ENCODE measurements at regions not wholly inside any gene's neighbourhood (a gene's known extent, or its start where the extent isn't known, plus 50 kb on each side); places are given as distances from the start of the nearest gene placed in this dataset.

GRCh38 chrX:7552760-7553159 lies 290.2 kb upstream of the VCX start:
- DNase-seq: no peak
- no peak overlapping the region for H3K4me3 Mint-ChIP-seq
- no peaks in the 10 kb centered on the region for H3K4me1 Mint-ChIP-seq (ENCODE audit: low read depth)
- intact Hi-C loops (cut with micrococcal nuclease): no loop called here
- H3K27me3 Mint-ChIP-seq: no peaks in the 10 kb centered on the region
- no peaks in the 10 kb centered on the region for H3K36me3 Mint-ChIP-seq
- H3K9me3 Mint-ChIP-seq: peaks cover under 1% of the 10 kb centered on the region
- H3K27ac Mint-ChIP-seq: no peak overlapping the region
- CTCF ChIA-PET: no interaction called here
- POLR2A ChIA-PET: no interaction called here

- no peak overlapping the region for H3K27ac Mint-ChIP-seq
- intact Hi-C loops (cut with micrococcal nuclease): no loop called here
Measured at GRCh38 chrX:7546551-7547080, 296.4 kb upstream of the VCX start.

DNA sequence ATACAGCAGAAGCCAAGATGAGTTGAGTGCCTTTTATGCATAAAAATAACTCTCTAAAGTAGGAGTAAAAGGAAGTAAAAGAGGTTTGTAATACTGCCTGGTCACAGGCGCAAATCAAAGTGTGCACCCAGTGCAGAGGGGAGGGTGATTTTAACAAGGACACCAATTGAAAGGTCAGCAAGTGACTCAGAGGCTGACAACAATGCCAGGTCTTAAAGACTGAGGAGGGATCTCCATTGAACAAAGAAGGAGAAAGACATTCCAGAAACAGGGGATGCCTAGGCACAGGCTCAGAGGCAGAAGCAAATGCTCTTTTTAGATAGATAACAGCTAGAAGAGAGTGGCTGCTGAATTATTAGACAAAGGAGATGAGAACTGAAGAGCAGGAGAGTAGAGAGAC lies 297.4 kb upstream of the VCX start:
- H3K4me3 Mint-ChIP-seq: no peak overlapping the region
- intact Hi-C loops (cut with micrococcal nuclease): no loop called here
- H3K27me3 Mint-ChIP-seq: no peaks in the 10 kb centered on the region
- no peak overlapping the region for H3K27ac Mint-ChIP-seq
- H3K9me3 Mint-ChIP-seq: peaks cover 5% of the 10 kb centered on the region
- no peaks in the 10 kb centered on the region for H3K36me3 Mint-ChIP-seq
- POLR2A ChIA-PET: no interaction called here
- DNase-seq: no peak
- CTCF ChIA-PET: no interaction called here
- H3K4me1 Mint-ChIP-seq (ENCODE audit: low read depth): no peaks in the 10 kb centered on the region

More at GRCh38 chrX:7546551-7547080, 296.4 kb upstream of the VCX start:
- H3K4me3 Mint-ChIP-seq: no peak overlapping the region
- H3K4me1 Mint-ChIP-seq (ENCODE audit: low read depth): no peaks in the 10 kb centered on the region
- no peaks in the 10 kb centered on the region for H3K36me3 Mint-ChIP-seq
- peaks cover 5% of the 10 kb centered on the region for H3K9me3 Mint-ChIP-seq
- CTCF ChIA-PET: no interaction called here
- no peak for DNase-seq
- POLR2A ChIA-PET: no interaction called here
- no peaks in the 10 kb centered on the region for H3K27me3 Mint-ChIP-seq

GRCh38 chrX:7542587-7543380 lies 300.2 kb upstream of the VCX start:
- Mint-ChIP-seq H3K4me1 (ENCODE audit: low read depth) (no peaks in the 10 kb centered on the region), H3K9me3 (peaks cover 6% of the 10 kb centered on the region), H3K4me3 (no peak overlapping the region), H3K27me3 (no peaks in the 10 kb centered on the region), H3K27ac (no peak overlapping the region), H3K36me3 (no peaks in the 10 kb centered on the region)
- intact Hi-C loops (cut with micrococcal nuclease): no loop called here
- ChIA-PET POLR2A (no interaction called here), CTCF (no interaction called here)
- DNase-seq: no peak

DNA sequence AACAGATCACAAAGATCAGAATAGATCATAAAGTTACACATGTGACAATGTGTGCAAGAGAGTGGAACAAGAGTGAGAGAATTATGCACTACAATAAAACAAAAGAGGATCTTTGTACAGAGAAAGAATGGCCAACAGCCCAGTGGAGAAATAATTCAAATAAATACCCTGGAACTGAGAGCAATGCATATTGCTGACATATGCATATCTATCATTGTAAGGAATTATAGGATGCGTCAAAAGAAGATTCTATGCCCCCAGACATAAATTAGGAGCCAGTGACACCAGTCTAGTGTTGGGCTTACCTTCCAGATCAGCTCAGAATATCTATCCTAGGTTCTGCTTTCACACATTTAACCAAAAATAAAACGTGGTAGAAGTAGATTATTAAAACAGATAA lies 320.1 kb upstream of the VCX start:
- no peaks in the 10 kb centered on the region for H3K27me3 Mint-ChIP-seq
- no peak overlapping the region for H3K27ac Mint-ChIP-seq
- H3K36me3 Mint-ChIP-seq: no peaks in the 10 kb centered on the region
- ChIA-PET CTCF (no interaction called here), POLR2A (no interaction called here)
- H3K4me3 Mint-ChIP-seq: no peak overlapping the region
- peaks cover 10% of the 10 kb centered on the region for H3K9me3 Mint-ChIP-seq
- no peak for DNase-seq
- H3K4me1 Mint-ChIP-seq (ENCODE audit: low read depth): no peaks in the 10 kb centered on the region
- intact Hi-C loops (cut with micrococcal nuclease): no loop called here

GRCh38 chrX:7515681-7516413 lies 327.1 kb upstream of the VCX start:
- Mint-ChIP-seq H3K4me3 (no peak overlapping the region), H3K36me3 (no peaks in the 10 kb centered on the region), H3K9me3 (peaks cover 3% of the 10 kb centered on the region), H3K4me1 (ENCODE audit: low read depth) (no peaks in the 10 kb centered on the region), H3K27ac (no peak overlapping the region), H3K27me3 (no peaks in the 10 kb centered on the region)
- ChIA-PET CTCF (no interaction called here), POLR2A (no interaction called here)
- intact Hi-C loops (cut with micrococcal nuclease): no loop called here
- DNase-seq: no peak

DNA sequence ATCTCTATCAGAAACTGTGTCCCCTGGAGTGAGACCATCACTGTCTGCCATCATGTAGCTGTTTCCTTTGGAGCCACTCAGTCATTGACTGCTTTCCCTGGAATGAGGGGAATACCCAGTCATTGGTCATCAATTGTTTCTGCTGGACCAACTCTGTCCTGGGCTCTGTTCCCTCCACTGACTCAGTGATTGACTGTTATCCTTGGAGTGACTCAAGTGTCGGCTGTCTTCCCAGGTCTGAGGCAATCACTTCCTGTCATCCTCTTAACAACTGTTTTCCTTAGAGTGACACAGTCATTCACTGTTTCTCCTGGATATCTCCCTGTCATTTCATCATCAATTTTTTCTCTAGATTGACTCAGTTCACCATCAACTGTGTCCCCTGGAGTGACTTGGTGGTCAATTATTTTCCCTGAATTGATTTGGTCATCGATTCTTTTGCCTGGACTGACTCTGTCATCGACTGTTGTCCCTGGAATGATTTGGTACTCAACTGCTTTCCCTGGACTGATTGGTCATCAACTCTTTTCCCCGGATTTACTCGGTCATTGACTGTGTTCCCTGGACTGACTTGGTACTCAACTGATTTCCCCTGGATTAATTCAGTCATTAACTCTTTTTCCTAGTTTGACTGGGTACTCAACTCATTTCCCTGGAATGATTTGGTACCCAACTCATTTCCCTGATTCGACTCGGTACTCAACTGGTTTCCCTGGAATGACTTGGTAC lies 327.9 kb upstream of the VCX start:
- Mint-ChIP-seq H3K4me3 (no peak overlapping the region), H3K27ac (no peak overlapping the region), H3K4me1 (ENCODE audit: low read depth) (no peaks in the 10 kb centered on the region), H3K27me3 (no peaks in the 10 kb centered on the region), H3K9me3 (peaks cover 3% of the 10 kb centered on the region), H3K36me3 (no peaks in the 10 kb centered on the region)
- DNase-seq: no peak
- intact Hi-C loops (cut with micrococcal nuclease): no loop called here
- ChIA-PET CTCF (no interaction called here), POLR2A (no interaction called here)

DNA sequence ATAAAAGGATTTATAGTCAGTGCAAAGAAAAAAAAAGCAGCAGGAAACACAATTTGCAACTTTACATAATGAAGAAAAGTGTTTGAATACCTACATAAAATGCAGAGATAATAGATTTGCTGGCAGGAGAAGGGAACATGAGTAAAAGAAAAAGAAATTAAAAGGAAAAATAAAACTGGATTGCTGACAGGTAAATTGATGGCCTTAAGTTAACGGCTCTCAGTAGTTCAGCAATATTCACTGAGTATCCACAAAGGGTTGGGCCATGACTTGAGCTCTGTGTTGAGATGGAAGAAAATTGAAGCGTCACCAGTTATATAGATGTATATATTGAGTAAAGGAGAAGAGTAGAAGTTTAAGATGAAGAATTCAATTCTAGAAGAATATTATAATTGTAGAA lies 330.1 kb upstream of the VCX start:
- H3K36me3 Mint-ChIP-seq: no peaks in the 10 kb centered on the region
- intact Hi-C loops (cut with micrococcal nuclease): no loop called here
- no peaks in the 10 kb centered on the region for H3K27me3 Mint-ChIP-seq

GRCh38 chrX:7503251-7503650 lies 339.7 kb upstream of the VCX start:
- no peaks in the 10 kb centered on the region for H3K27me3 Mint-ChIP-seq
- POLR2A ChIA-PET: no interaction called here
- intact Hi-C loops (cut with micrococcal nuclease): no loop called here
- no peak overlapping the region for H3K4me3 Mint-ChIP-seq
- no peaks in the 10 kb centered on the region for H3K4me1 Mint-ChIP-seq (ENCODE audit: low read depth)
- no peaks in the 10 kb centered on the region for H3K9me3 Mint-ChIP-seq
- no peak overlapping the region for H3K27ac Mint-ChIP-seq
- no peak for DNase-seq
- CTCF ChIA-PET: no interaction called here
- H3K36me3 Mint-ChIP-seq: no peaks in the 10 kb centered on the region

More for the DNA sequence above, 330.1 kb upstream of the VCX start:
- Mint-ChIP-seq H3K4me1 (ENCODE audit: low read depth) (no peaks in the 10 kb centered on the region), H3K27ac (no peak overlapping the region), H3K9me3 (peaks cover 3% of the 10 kb centered on the region), H3K4me3 (no peak overlapping the region)
- ChIA-PET POLR2A (no interaction called here), CTCF (no interaction called here)
- DNase-seq: no peak

DNA sequence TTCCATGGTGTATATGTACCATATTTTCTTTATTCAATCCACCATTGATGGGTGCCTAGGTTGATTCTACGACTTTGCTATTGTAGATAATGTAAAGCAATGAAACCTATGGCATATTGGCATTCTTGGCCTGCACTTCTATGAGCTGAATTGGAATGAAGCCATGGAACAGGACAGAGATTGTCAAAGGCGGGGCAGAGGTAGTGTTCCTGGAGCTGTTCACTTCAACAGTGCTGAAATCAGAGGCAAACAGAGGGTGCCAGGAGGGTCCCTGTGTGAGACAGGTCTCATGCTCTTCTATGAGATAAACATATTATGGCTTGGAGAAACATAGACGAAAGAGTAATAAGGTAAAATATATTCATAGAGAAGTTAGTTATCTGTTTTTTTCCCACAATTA lies 342.6 kb upstream of the VCX start:
- H3K9me3 Mint-ChIP-seq: no peaks in the 10 kb centered on the region
- DNase-seq: no peak
- intact Hi-C loops (cut with micrococcal nuclease): no loop called here
- no peaks in the 10 kb centered on the region for H3K4me1 Mint-ChIP-seq (ENCODE audit: low read depth)
- H3K27ac Mint-ChIP-seq: no peak overlapping the region
- H3K4me3 Mint-ChIP-seq: no peak overlapping the region
- ChIA-PET POLR2A (no interaction called here), CTCF (no interaction called here)
- H3K27me3 Mint-ChIP-seq: no peaks in the 10 kb centered on the region
- H3K36me3 Mint-ChIP-seq: no peaks in the 10 kb centered on the region

DNA sequence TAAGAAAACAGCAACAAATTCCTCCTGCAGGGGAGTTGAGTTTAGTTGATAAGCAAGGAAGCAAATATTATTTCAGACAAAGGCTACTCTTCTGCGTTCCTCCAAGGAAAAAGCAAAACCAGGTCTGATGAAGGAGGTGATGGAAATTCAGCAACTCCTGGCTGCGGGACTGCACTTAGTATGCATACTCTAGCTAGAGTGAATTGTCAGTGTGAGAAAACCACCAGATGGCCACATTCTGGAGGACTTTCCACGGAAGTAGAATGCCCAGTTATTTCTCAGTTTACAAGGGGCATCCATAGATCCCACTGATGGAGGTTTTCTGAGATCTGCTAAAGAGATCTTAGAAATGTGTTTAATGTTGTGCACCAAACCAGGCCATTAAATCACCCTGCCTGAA lies 338.6 kb upstream of the PUDP start:
- Mint-ChIP-seq H3K27ac (no peak overlapping the region), H3K9me3 (peaks cover 2% of the 10 kb centered on the region), H3K4me3 (no peak overlapping the region), H3K4me1 (ENCODE audit: low read depth) (no peaks in the 10 kb centered on the region), H3K36me3 (no peaks in the 10 kb centered on the region), H3K27me3 (no peaks in the 10 kb centered on the region)
- CTCF ChIA-PET: no interaction called here
- no peak for DNase-seq
- POLR2A ChIA-PET: no interaction called here
- intact Hi-C loops (cut with micrococcal nuclease): no loop called here

- peaks cover 2% of the 10 kb centered on the region for H3K9me3 Mint-ChIP-seq
- H3K4me1 Mint-ChIP-seq (ENCODE audit: low read depth): no peaks in the 10 kb centered on the region
- ChIA-PET CTCF (no interaction called here), POLR2A (no interaction called here)
- no peak overlapping the region for H3K27ac Mint-ChIP-seq
- intact Hi-C loops (cut with micrococcal nuclease): no loop called here
- H3K4me3 Mint-ChIP-seq: no peak overlapping the region
- no peaks in the 10 kb centered on the region for H3K36me3 Mint-ChIP-seq
- no peaks in the 10 kb centered on the region for H3K27me3 Mint-ChIP-seq
- no peak for DNase-seq
Measured at GRCh38 chrX:7485061-7485460, 337.1 kb upstream of the PUDP start.

Measured in activated CD4-positive, alpha-beta memory T cell treated with anti-CD3 and anti-CD28 coated beads for 36 hours (primary cell).